GM12892 (cell line): ENCODE measurements at regions not wholly inside any gene's neighbourhood (a gene's known extent, or its start where the extent isn't known, plus 50 kb on each side); places are given as distances from the start of the nearest gene placed in this dataset.
"Not testable (repeated sequence)": the region's sequence is repeated elsewhere in the genome, so short reads cannot be mapped to it uniquely, and the experiment has no call there.

Experiments used
- DNase-seq: peaks from one replicate; pipeline ENCODE4 v3.0.0; 2011; ENCODE audit not compliant: insufficient read length
- FAIRE-seq: peaks from 2 replicates; lab custom pipeline; 2011; peaks lifted over from hg19 to GRCh38; lab: Jason Lieb, UNC
- POLR2A ChIP-seq: IDR thresholded peaks from 2 replicates; pipeline ENCODE4 v1.6.1; 2011; ENCODE audit warnings: low read depth, low read length, control low read depth
- POLR2AphosphoS5 ChIP-seq: IDR thresholded peaks from 2 replicates; pipeline ENCODE4 v1.6.1; 2011; ENCODE audit warnings: low read depth, low read length, control low read depth
- TAF1 ChIP-seq: IDR thresholded peaks from 2 replicates; pipeline ENCODE4 v1.6.1; 2011; ENCODE audit warnings: low read depth, mild to moderate bottlenecking, control low read depth, low read length, borderline replicate concordance

DNA sequence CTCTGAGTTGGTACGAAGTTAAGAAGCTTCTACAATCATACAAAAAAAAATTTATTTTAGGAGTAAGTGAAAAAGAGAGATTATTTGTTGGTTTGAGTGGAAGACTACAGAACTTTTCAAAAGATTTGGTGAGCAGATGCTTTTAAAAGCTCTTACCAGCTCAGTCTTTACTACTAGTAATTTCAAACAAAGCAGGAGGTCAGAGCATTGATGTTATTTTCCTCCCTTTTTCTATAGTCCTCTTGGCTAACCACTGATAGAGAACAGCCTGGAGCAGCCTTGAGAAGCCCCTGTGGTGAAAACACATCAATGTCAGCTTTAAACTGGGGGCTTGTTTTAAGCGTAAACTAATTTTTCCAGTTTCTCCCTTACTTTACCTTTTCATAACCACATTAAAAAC, 559.3 kb upstream of the CDH2 start:
- FAIRE-seq (no peak), DNase-seq (no peak)
- TF ChIP-seq POLR2A (no peak), POLR2AphosphoS5 (no peak), TAF1 (no peak)

DNA sequence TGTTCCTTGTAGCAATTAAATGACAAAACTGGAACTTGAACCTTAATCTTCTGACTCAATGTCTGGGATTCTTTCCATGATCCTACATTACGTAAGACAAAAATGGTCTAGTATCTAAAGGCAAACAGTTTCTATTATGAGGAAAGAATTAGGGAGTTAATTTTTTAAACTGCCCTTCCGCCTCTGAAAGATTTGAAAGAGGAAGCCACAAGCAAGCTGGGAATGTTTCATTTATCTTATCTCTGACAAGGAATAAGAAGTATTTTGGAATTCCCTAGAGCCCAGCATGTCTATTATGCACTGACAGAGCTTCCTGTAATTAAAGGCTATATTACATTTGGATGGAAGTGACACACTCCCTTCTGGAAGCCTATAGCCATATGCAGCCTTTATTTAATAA, 558.8 kb upstream of the CDH2 start:
- FAIRE-seq (no peak), DNase-seq (no peak)
- TF ChIP-seq POLR2AphosphoS5 = no peak
- no peak for TF ChIP-seq POLR2A
- no peak for TF ChIP-seq TAF1

DNA sequence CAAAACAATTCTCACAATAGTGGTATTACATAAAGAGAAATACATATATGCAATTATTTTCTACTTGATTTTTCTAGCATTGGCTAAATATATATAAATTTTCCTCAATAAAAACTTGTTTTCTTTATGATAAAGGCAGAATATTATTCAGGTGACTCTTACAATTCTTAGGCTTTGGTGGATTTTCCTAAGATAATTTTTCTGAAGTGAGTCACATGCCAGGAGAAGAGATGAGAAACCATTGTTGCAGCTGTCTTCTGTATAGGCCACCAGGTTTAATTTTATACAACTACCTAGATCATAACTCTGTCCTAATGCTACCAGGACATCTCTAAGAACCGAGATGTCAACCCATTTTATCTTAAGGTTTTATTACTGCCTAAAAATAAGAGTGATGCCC, 552.4 kb upstream of the CDH2 start:
- no peak for FAIRE-seq
- no peak for TF ChIP-seq POLR2A
- TF ChIP-seq TAF1 = no peak
- TF ChIP-seq POLR2AphosphoS5 = no peak
- no peak for DNase-seq

- no peak for FAIRE-seq
- TF ChIP-seq TAF1 (no peak), POLR2AphosphoS5 (no peak)
- DNase-seq = no peak
Measured at GRCh38 chr18:28728891-28729290, 552.0 kb upstream of the CDH2 start.

- not testable (repeated sequence) for FAIRE-seq, DNase-seq
Measured at GRCh38 chr18:28727189-28727588, 550.3 kb upstream of the CDH2 start.

- no peak for DNase-seq
- FAIRE-seq = no peak
- no peak for TF ChIP-seq TAF1
- TF ChIP-seq POLR2A = no peak
- TF ChIP-seq POLR2AphosphoS5 = no peak
Measured at GRCh38 chr18:28725876-28726275, 548.9 kb upstream of the CDH2 start.

GRCh38 chr18:28723506-28723905, 546.6 kb upstream of the CDH2 start:
- DNase-seq (no peak), FAIRE-seq (no peak)
- TF ChIP-seq POLR2AphosphoS5 (no peak), TAF1 (no peak), POLR2A (no peak)

DNA sequence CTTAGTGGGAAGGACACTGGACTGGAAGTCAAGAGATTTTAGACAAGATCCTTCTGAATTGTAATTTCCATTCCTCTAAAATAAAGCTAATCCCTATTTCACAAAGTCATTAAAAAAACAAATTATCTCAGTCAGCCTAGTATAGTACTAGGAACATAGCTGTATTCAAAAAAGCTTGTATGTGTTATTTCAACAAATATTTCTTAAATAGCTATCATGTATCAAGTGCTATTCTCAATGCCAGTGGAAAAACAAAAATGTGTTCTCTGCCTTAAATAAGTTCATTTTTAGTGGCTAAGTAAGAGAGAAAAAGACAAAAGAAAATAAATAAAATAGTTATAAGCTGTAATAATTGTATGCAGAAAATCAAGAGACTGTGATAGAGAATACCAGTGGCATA, 541.8 kb upstream of the CDH2 start:
- FAIRE-seq = no peak
- no peak for DNase-seq
- no peak for TF ChIP-seq TAF1
- no peak for TF ChIP-seq POLR2A
- no peak for TF ChIP-seq POLR2AphosphoS5

GRCh38 chr18:28716338-28716737, 539.4 kb upstream of the CDH2 start:
- TF ChIP-seq TAF1 = no peak
- no peak for TF ChIP-seq POLR2A
- no peak for TF ChIP-seq POLR2AphosphoS5
- no peak for DNase-seq
- FAIRE-seq = no peak

GRCh38 chr18:28715206-28715605, 538.3 kb upstream of the CDH2 start:
- DNase-seq (no peak), FAIRE-seq (no peak)
- no peak for TF ChIP-seq POLR2AphosphoS5
- TF ChIP-seq POLR2A = no peak
- no peak for TF ChIP-seq TAF1

DNA sequence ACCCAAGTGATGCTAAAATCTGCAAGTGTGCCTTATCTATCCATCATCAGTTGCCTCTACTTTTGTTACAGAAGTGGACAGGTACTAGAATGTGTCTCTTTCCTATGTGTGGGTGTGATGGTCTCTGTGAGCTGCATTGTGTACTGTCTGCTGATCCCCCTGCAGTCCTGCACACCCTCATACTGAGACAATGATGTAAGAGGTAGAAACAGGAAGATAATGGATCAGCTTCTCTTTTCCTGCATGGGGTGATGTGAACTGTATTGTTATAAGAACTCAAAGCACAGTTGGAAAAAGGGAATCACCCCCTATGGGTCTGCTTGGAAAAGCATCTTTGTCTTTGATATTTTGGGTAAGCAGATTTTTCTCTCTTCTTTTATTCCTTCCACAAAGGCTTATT, 537.6 kb upstream of the CDH2 start:
- DNase-seq (no peak), FAIRE-seq (no peak)
- no peak for TF ChIP-seq POLR2AphosphoS5
- TF ChIP-seq TAF1 = no peak
- no peak for TF ChIP-seq POLR2A

DNA sequence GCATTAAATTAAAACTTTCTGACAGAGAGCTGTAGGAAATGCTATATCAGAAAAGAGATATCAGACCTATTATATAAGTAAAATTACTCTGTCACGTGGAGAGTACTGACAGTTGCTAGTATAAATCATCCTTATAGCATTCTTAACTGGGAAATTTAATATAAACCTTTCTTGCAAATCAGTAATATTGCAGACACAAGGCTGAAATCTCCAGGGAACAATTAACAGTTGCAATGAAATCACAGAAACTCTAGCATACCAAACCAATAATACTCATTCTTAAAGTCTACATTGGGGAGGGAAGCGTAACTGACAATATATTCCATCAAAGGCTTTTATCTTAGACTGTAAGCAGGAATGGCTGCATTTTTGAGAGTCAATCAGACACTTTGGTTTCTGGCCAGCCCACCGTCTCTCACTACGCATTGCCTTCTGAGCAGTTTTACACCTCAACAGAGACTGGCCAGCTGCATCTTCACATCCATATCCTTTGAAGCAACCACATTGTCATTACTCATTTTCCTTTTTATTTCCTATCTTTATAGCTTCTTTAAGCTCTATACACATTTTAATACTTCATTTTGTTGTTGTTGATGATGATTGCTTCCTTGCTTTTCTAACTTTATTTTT, 536.0 kb upstream of the CDH2 start:
- DNase-seq = no peak
- no peak for FAIRE-seq
- TF ChIP-seq TAF1 = no peak

DNA sequence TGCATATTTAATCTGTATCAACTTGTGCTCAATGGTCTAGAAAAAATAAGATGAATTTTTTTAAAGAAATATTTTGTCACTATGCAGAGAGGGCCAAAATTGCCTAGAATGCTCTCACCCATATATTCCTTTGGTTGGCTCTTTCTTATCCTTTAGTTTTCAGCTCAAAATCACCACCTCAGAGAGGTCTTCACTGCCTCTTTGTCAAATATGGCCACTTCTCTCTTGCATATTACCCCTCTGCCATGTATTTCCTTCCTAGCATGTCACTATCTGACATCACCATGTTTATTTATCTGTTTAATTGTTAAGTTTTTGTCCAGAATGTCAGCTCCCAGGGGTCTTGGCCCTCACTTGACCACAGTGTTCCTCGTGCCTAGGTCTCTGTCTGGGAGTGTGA, 535.2 kb upstream of the CDH2 start:
- no peak for TF ChIP-seq TAF1
- TF ChIP-seq POLR2AphosphoS5 = no peak
- no peak for TF ChIP-seq POLR2A
- no peak for DNase-seq
- no peak for FAIRE-seq

DNA sequence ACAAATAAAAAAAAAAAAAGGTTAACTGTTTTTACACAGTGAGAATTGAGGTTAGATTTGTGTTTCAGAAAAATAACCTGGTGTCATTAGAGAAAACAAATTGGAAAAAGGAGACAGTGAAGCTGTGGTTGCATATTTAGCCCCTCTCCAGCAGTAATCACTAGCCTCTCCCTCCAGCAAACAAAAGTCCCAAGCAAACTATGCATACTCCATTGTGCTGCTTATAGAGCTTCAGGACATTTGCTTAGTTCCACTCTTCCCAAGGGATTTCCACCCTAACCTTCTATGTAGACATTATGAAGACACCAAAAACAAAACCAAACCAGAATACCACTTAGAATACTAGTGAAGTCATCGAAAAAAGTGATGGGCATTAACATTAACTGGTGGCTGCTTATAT, 534.2 kb upstream of the CDH2 start:
- no peak for TF ChIP-seq POLR2AphosphoS5
- TF ChIP-seq POLR2A = no peak
- TF ChIP-seq TAF1 = no peak
- DNase-seq = no peak
- no peak for FAIRE-seq
